Loucy (cell line): ENCODE measurements at regions not wholly inside any gene's neighbourhood (a gene's known extent, or its start where the extent isn't known, plus 50 kb on each side); places are given as distances from the start of the nearest gene placed in this dataset.

Source experiments
- H2AFZ ChIP-seq: fragments of 200-600 bp; sonication (generic); 2 replicates; pipeline ENCODE4 v1.6.0; 2016; ENCODE audit warnings: antibody characterized with exemption, mild to moderate bottlenecking, low read length, moderate library complexity
- H3F3A ChIP-seq: fragments of 200-600 bp; 2 replicates; pipeline ENCODE4 v1.6.0; 2016; ENCODE audit warnings: antibody characterized with exemption, low read depth, mild to moderate bottlenecking
- H3K27me3 ChIP-seq: fragments of 200-600 bp; sonication (generic); 2 replicates; pipeline ENCODE4 v1.6.1; 2014; ENCODE audit warnings: low read length, mild to moderate bottlenecking; ENCODE audit not compliant: insufficient read depth, poor library complexity, severe bottlenecking
- H3K36me3 ChIP-seq: fragments of 200-600 bp; sonication (generic); 2 replicates; pipeline ENCODE4 v1.6.1; 2016; ENCODE audit warnings: low read length; ENCODE audit not compliant: insufficient read depth
- H3K4me1 ChIP-seq: fragments of 200-600 bp; sonication (generic); 2 replicates; pipeline ENCODE4 v1.5.1; 2014; ENCODE audit warnings: low read length, mild to moderate bottlenecking; ENCODE audit not compliant: insufficient read depth, poor library complexity, severe bottlenecking
- H3K4me2 ChIP-seq: fragments of 200-600 bp; sonication (generic); 2 replicates; pipeline ENCODE4 v1.6.0; 2014; ENCODE audit warnings: antibody characterized with exemption, low read length, low read depth, mild to moderate bottlenecking; ENCODE audit not compliant: poor library complexity, severe bottlenecking
- H3K4me3 ChIP-seq: fragments of 200-600 bp; sonication (generic); 2 replicates; pipeline ENCODE4 v1.5.1; 2014; ENCODE audit warnings: low read length, mild to moderate bottlenecking, mixed read lengths; ENCODE audit not compliant: poor library complexity, severe bottlenecking
- H3K79me2 ChIP-seq: fragments of 200-600 bp; sonication (generic); 2 replicates; pipeline ENCODE4 v1.6.1; 2014; ENCODE audit warnings: low read length; ENCODE audit not compliant: insufficient read depth
- H3K9ac ChIP-seq: fragments of 200-600 bp; sonication (generic); 2 replicates; pipeline ENCODE4 v1.6.0; 2014; ENCODE audit warnings: mild to moderate bottlenecking, low read depth, low read length, moderate library complexity; ENCODE audit not compliant: poor library complexity, severe bottlenecking
- H3K9me2 ChIP-seq: fragments of 200-600 bp; sonication (generic); replicated peaks from 2 replicates; pipeline ENCODE4 v1.6.1; 2016; ENCODE audit warnings: low read depth, low read length, mixed read lengths
- H3K9me3 ChIP-seq: fragments of 200-600 bp; sonication (generic); 2 replicates; pipeline ENCODE4 v1.6.1; 2014; ENCODE audit warnings: mild to moderate bottlenecking, antibody characterized with exemption, low read length, low read depth; ENCODE audit not compliant: insufficient read depth
- H4K20me1 ChIP-seq: fragments of 200-600 bp; sonication (generic); 2 replicates; pipeline ENCODE4 v1.6.0; 2014; ENCODE audit warnings: antibody characterized with exemption, low read length, mild to moderate bottlenecking; ENCODE audit not compliant: insufficient read depth, poor library complexity, severe bottlenecking
- EZH2phosphoT487 ChIP-seq: fragments of 200-600 bp; IDR thresholded peaks from 2 replicates; pipeline ENCODE4 v1.6.1; 2018; ENCODE audit warnings: antibody characterized with exemption, mild to moderate bottlenecking, moderate library complexity, borderline replicate concordance
- TF ChIP-seq, protein P1 (sequence below): fragments of 200-600 bp; sonication (generic); conservative IDR thresholded peaks from 2 replicates; pipeline ENCODE4 v1.5.1; 2014; ENCODE audit warnings: mild to moderate bottlenecking, antibody characterized with exemption, low read length

DNA sequence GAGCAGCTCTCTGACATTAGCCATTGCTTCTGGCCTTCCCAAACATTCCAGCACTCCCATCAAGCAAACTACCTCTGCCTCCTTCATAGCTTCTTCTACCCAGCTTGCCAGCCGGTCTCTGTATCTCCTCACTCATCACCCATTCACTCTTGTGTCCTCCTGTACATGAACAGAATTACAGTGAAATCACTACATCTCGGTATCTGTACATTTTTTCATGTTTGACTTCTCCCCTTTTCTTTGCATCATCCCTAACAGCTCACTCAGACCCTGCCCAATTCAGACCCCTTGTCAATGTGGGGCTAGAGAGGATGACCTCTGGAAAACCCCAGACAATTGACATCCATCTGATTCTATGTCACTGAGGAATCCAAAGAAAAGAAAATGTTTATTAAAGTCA is 335.8 kb downstream of the TNS1 start:
- H3K4me2 ChIP-seq: no peak overlapping the region

DNA sequence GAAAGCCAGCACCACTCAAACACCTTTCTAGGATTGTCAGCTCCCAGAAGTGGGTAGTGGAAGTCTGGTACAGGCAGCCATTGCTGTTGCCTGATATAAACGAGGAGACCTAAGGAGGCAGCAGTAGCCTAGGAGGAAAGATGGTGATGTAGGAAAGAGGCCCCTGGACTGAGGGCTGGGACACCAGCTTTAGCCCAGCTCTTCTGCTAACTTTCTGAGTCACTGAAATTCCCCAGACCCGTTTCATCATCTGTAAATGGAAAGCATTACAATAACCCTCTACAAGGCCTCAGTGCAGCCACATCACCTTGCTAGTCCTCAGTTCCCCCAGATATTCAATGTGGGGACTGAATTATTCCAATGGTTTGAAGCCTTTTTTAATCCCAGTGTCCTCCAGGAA is 336.5 kb downstream of the TNS1 start:
- TF ChIP-seq, protein P1, sequence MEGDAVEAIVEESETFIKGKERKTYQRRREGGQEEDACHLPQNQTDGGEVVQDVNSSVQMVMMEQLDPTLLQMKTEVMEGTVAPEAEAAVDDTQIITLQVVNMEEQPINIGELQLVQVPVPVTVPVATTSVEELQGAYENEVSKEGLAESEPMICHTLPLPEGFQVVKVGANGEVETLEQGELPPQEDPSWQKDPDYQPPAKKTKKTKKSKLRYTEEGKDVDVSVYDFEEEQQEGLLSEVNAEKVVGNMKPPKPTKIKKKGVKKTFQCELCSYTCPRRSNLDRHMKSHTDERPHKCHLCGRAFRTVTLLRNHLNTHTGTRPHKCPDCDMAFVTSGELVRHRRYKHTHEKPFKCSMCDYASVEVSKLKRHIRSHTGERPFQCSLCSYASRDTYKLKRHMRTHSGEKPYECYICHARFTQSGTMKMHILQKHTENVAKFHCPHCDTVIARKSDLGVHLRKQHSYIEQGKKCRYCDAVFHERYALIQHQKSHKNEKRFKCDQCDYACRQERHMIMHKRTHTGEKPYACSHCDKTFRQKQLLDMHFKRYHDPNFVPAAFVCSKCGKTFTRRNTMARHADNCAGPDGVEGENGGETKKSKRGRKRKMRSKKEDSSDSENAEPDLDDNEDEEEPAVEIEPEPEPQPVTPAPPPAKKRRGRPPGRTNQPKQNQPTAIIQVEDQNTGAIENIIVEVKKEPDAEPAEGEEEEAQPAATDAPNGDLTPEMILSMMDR: no peak
- TF ChIP-seq EZH2phosphoT487: no peak
- no peak overlapping the region for H2AFZ ChIP-seq

More for the DNA sequence above, 335.8 kb downstream of the TNS1 start:
- H3K4me1 ChIP-seq: no peaks in the 10 kb centered on the region
- H3F3A ChIP-seq: no peaks in the 10 kb centered on the region
- H3K9me2 ChIP-seq: no peaks in the 10 kb centered on the region
- no peak overlapping the region for H3K4me3 ChIP-seq
- H4K20me1 ChIP-seq: no peaks in the 10 kb centered on the region
- H3K79me2 ChIP-seq: no peaks in the 10 kb centered on the region
- H3K27me3 ChIP-seq: peaks cover 7% of the 10 kb centered on the region
- no peaks in the 10 kb centered on the region for H3K9me3 ChIP-seq
- no peaks in the 10 kb centered on the region for H3K36me3 ChIP-seq
- no peak overlapping the region for H3K9ac ChIP-seq
- no peak overlapping the region for H2AFZ ChIP-seq
- no peak for TF ChIP-seq EZH2phosphoT487
- TF ChIP-seq, protein P1: no peak

DNA sequence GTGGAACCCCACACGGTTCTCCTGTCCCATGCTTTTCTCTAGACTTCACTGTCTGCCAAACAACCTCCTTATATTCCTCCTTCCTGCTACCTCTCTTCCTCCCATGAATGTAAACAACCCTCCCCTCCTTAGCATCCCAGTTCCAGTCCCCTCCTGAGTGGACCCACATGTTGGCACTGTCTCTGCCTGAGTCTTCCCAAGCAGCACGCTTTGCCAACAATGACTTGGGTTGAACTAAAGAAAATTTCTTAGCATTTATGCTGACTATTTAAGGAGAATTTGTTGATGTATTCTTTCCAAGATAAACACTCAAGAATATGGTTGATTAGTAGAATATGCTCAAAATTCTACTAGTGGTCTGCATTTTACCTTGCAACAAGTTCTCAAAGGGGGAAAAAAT is 338.0 kb downstream of the TNS1 start:
- no peak for TF ChIP-seq EZH2phosphoT487
- TF ChIP-seq, protein P1: no peak
- no peaks in the 10 kb centered on the region for H3K9me2 ChIP-seq
- H4K20me1 ChIP-seq: no peaks in the 10 kb centered on the region
- peaks cover 7% of the 10 kb centered on the region for H3K27me3 ChIP-seq
- H3K4me3 ChIP-seq: no peak overlapping the region
- H3K9ac ChIP-seq: no peak overlapping the region
- H2AFZ ChIP-seq: no peak overlapping the region
- no peaks in the 10 kb centered on the region for H3K79me2 ChIP-seq
- peaks cover 7% of the 10 kb centered on the region for H3K4me1 ChIP-seq
- no peaks in the 10 kb centered on the region for H3F3A ChIP-seq
- H3K9me3 ChIP-seq: no peaks in the 10 kb centered on the region
- H3K36me3 ChIP-seq: no peaks in the 10 kb centered on the region
- H3K4me2 ChIP-seq: no peak overlapping the region

More for the DNA sequence above, 336.5 kb downstream of the TNS1 start:
- Histone ChIP-seq H4K20me1 (no peaks in the 10 kb centered on the region), H3K9ac (no peak overlapping the region), H3K9me2 (no peaks in the 10 kb centered on the region), H3K4me3 (no peak overlapping the region), H3K36me3 (no peaks in the 10 kb centered on the region), H3K27me3 (peaks cover 7% of the 10 kb centered on the region), H3F3A (no peaks in the 10 kb centered on the region), H3K9me3 (no peaks in the 10 kb centered on the region), H3K4me2 (no peak overlapping the region), H3K4me1 (no peaks in the 10 kb centered on the region), H3K79me2 (no peaks in the 10 kb centered on the region)
